ENCODE measurements at regions not wholly inside any gene's neighbourhood (a gene's known extent, or its start where the extent isn't known, plus 50 kb on each side); places are given as distances from the start of the nearest gene placed in this dataset.

GRCh38 chr14:82879949-82880535 is 1346.4 kb upstream of the SEL1L start:
- TF ChIP-seq CTCF (IDR thresholded peaks at IDR 0.05; ENCODE audit: low read depth, low read length), result no peak
- H3K4me3 ChIP-seq (ENCODE audit: low read depth, low read length), result no peak overlapping the region

GRCh38 chr14:82886670-82887069 is 1353.0 kb upstream of the SEL1L start:
- no peak overlapping the region for H3K4me3 ChIP-seq (ENCODE audit: low read depth, low read length)
- no peak for TF ChIP-seq CTCF (IDR thresholded peaks at IDR 0.05; ENCODE audit: low read depth, low read length)

- no peak overlapping the region for H3K4me3 ChIP-seq (ENCODE audit: low read depth, low read length)
- TF ChIP-seq CTCF (IDR thresholded peaks at IDR 0.05; ENCODE audit: low read depth, low read length), result no peak
These were observed 1356.0 kb upstream of the SEL1L start for GRCh38 chr14:82889701-82890100.

- TF ChIP-seq CTCF (IDR thresholded peaks at IDR 0.05; ENCODE audit: low read depth, low read length), result no peak
These were observed 1362.8 kb upstream of the SEL1L start for GRCh38 chr14:82896476-82896875.

GRCh38 chr14:82897469-82898308 is 1364.0 kb upstream of the SEL1L start:
- no peak for TF ChIP-seq CTCF (IDR thresholded peaks at IDR 0.05; ENCODE audit: low read depth, low read length)
- no peak overlapping the region for H3K4me3 ChIP-seq (ENCODE audit: low read depth, low read length)

More at GRCh38 chr14:82896476-82896875, 1362.8 kb upstream of the SEL1L start:
- no peak overlapping the region for H3K4me3 ChIP-seq (ENCODE audit: low read depth, low read length)

GRCh38 chr14:82905762-82906161 is 1372.1 kb upstream of the SEL1L start:
- H3K4me3 ChIP-seq (ENCODE audit: low read depth, low read length), result no peak overlapping the region
- TF ChIP-seq CTCF (IDR thresholded peaks at IDR 0.05; ENCODE audit: low read depth, low read length), result no peak

GRCh38 chr14:82911930-82912329 is 1378.3 kb upstream of the SEL1L start:
- H3K4me3 ChIP-seq (ENCODE audit: low read depth, low read length), result no peak overlapping the region
- TF ChIP-seq CTCF (IDR thresholded peaks at IDR 0.05; ENCODE audit: low read depth, low read length), result no peak

Data from WI38 (cell line).